HG03378 (cell line): ENCODE measurements at regions not wholly inside any gene's neighbourhood (a gene's known extent, or its start where the extent isn't known, plus 50 kb on each side); places are given as distances from the start of the nearest gene placed in this dataset.

Experiments used
- ATAC-seq: cut with Tn5 transposase; IDR thresholded peaks from one replicate; pipeline ENCODE4 v1.9.1; 2021; ENCODE audit warnings: mild to moderate bottlenecking, moderate library complexity; ENCODE audit not compliant: unreplicated experiment

DNA sequence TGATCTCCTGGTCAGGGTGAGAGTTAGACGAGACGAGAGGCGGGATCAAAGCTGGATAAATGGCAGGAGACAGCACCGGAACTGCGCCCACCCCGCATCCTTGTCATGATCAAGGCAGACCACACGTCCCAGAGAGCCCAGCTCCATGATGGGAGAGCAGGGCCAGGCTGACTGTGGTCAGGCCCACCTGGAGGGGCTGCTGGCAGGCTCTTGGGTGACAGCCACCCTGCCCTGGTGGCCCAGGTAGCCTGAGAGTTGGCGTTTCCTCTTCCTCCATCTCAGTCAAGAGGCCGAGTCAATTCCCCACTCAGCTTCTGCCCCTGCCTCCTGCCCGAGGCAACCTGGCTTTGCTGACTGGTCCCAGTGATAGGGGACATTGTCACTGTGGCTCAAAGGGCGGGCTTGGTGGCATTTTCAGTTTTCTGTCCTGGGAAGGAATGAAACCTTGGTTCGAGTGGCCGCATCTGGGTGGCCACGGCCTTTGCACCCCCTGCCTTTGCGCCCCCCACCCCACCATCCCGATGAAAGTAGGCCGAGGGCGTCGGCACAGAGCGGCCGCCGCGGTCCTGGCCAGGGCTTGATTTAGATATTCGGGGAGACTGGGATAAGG, 60.8 kb upstream of the PPARA start:
- ATAC-seq: no peak

DNA sequence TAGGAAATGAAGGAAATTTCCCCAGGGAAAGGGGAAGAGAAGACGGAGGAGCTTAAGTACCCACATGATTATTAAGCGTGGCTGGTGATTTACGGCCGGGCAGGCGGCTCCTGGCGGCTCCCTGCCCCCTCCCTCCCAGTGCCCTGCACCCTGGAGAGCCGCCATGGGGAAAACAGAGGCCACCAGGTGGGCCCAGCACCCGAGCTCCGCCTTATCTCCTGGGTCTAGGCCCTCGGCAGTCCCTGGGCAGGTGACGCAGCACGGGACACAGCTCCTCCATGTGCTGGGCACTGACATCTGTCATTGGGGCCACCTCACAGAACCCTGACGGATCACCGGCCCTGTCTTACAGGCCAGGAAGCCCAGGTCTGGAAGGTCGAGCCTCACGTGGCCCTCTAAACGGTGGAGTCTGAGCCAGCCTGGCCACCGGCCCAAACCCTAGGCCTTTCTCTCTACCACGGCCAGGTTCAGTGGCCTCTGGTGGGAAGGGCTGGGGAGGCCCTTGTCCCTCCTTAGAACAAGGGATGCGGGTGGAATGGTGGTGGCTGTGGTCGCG, 60.2 kb upstream of the PPARA start:
- ATAC-seq: no peak

- ATAC-seq: no peak
Observed at GRCh38 chr22:46090631-46091201, 59.6 kb upstream of the PPARA start.

DNA sequence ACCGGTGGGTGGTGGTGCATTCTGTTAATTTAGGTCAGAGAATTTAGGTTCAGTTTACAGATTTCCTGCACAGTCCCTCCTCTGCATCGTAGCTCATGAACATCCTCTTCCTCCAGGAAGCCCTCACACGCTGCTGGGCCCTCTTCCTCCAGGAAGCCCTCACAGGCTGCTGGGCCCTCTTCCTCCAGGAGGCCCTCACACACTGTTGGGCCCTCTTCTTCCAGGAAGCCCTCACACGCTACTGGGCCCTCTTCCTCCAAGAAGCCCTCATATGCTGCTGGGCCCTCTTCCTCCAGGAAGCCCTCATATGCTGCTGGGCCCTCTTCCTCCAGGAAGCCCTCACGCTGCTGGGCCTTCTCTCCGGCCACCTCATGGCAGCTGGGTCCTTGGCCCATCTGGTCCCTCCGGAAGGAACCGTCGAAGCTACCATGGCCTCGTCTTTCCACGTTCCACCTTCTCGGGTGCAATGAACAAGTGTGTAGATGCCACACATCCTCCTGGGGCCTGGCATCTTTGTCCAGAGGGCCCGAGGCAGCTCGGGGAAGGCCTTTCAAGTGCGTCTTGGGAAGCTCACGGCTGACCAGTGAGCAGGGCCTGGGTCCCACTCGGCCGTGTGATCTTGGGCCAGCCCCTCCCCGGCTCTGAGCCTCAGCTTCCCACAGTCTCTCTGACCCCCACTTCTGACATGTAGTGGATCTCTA, 58.9 kb upstream of the PPARA start:
- no peak for ATAC-seq

GRCh38 chr22:46092011-46092410, 58.3 kb upstream of the PPARA start:
- no peak for ATAC-seq

DNA sequence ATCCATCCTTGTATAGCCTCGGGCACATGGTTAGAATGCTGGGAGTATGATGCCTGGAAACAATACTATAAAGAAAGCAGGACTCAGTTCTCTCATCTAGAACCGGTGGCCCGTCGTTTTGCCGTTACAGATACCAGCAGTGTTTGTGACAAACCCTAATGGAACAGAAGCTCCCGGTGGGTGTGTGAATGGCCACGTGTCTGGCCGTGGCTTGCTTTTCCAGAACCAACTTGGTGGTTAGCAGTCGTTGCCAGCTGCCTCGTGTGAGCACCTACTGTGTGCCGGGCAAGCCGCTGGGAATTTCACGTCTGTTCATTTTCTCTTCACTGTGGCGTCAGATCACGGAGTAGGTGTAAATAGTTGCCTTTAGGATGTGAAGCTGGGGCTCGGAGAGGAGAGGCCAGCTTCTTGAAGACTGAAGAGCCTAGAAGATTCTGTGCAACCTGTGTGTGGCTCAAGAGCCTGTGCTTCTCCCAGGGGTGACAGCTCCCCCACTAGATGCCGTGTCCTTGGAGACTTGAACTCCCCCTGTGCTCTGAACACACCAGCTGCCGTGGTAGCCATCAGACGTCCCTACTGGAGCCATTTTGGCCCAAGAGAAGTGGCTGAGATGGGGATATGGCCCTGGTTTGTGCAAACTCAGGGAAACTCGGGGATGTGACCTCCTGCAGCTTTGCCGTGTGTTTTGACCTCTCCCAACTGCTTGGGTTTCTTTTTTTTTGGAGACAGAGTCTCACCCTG, 57.5 kb upstream of the PPARA start:
- ATAC-seq: no peak

DNA sequence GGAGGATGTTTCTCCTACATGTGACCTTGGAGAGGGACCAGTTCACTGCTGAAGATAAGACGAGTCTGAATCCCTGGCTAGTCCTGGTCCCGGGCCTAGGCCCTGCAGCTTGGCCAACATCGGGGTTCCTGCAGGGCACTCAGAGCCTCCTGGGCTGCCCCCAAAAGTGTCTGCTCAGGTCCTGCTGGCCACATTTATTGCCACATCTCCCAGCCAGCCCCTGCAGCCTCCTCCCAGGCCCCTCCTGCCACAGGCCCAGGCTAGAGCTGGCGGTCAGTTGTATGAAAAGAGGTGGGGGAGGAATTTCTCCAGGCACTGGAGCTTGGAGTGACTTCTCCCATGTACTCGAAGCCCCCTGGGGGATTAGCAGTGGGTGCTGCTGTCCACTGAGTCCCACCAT, 56.5 kb upstream of the PPARA start:
- no peak for ATAC-seq

- no peak for ATAC-seq
Observed at GRCh38 chr22:46094676-46095075, 55.6 kb upstream of the PPARA start.

GRCh38 chr22:46096051-46096450, 54.3 kb upstream of the PPARA start:
- no peak for ATAC-seq

- ATAC-seq: no peak
Observed at GRCh38 chr22:46096706-46097230, 53.6 kb upstream of the PPARA start.

DNA sequence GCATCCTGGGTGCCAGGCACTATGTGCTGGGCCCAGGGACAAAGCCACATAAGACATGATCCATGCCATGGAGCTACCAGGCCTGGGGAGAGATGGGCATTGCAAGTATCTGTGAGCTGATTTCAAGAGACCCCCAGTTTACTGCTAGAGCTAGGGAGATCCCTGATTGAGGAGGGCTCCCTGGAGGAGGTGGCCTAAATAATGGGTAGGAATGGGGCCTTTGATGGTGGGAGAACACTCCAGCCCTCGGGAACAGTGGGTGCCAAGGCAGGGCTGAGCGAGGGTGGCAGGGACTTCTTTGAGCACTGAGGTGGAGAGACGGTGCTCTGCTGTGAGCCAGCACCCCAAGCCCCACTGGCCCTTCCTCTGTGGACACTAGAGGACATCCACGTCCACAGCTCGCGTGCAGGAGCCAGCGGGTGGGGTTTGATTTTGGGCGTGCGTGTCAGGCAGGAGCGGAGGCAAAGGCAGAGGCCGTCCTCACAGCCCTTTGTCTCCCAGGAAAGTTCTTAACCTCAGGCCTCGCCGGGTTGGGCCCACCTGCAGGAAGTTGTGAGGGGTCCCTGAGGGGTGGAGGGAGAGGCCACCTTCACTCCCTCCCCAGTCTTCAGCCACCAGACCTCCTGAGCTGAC, 52.9 kb upstream of the PPARA start:
- ATAC-seq: no peak

DNA sequence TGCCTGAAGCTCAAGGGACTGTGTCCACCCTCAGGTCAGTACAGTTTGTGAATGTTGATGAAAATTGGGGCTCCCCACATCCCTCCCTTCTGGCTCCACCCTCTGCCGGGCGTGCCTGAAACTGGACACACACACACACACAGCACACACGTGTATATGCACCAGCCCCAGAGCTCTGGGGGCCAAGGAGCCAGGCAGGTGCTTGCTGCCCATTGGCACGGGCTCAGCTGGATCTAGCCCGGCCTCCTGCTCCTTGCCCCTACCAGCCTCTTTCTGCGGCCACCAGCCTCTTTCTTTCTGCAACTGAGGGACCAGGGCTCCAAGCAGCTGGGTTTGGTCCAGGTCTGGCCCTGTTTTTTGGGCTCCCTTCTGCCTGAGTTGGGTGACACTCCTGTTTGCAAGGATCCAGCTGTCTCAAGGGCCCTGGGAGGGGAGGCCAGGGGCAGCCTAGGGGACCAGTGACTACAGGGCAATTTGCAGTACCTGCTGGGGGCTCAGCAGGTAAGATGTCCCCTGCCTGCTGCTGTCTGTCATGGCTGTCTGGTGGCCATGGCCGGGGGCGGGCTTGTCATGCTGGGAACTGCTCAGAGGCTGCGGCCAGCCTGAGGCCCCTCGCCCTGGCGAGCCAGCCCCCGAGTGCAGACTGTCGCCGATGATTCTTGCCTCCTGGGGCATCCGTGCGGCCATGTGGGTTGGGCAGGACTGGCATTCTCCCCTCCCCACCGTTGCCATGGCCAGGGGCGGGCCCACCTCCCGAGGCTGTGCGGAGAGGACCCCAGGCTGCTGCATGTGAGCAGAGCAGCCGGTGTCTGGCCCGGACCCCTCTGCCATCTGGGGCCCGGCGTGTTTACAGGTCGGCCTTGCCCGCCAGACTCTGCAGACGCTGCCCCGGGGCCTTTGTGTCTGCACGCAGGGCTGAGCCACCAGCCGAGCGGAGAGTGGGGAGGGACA, 51.5 kb upstream of the PPARA start:
- ATAC-seq: no peak

- no peak for ATAC-seq
Observed at GRCh38 chr22:46099740-46100139, 50.6 kb upstream of the PPARA start.

DNA sequence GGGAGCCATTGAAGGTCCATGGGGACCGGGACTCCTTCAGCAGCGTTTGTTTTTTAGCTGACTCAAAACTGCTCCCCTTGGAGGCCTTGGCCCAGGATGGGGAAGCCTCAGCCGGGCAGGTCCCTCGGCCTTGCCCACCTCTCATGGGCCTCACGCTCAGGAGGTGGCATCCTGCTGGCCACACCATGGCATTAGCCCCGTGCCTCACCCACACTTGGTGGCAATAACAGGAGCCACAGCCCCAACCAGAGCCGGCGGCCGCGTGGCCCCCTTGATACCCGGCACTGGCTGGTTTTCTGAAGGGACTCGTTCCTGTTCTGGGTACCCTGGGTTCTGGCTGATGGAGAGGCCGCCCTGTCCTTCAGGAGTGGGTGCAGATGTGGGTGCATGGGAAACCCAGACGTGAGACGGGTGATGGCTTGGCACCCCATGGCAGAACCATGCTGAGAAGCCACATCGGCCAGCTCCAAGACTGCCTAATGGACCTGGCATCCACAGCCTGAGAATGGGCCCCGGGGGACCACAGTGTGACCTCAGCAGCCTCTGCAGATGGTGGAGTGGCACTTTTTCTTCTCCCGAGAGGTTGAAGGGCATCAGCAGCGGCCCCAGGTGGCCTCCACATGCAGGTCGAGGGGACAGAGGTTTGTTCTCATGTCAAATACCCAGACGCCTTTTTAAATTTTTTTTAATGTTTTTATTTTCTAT, 49.8 kb upstream of the PPARA start:
- no peak for ATAC-seq
